Upper lobe of right lung (tissue), 1 donor: ENCODE measurements at regions not wholly inside any gene's neighbourhood (a gene's known extent, or its start where the extent isn't known, plus 50 kb on each side); places are given as distances from the start of the nearest gene placed in this dataset.

Experiments
- ATAC-seq: fragments of 200-7000 bp; cut with Tn5 transposase; one replicate; pipeline ENCODE4 v1.9.1; 2020; ENCODE audit warnings: mild to moderate bottlenecking, moderate library complexity
- DNase-seq: peaks from one replicate; pipeline ENCODE4 v3.0.0-alpha.2; 2020
- H3K27ac ChIP-seq: fragments of 200-600 bp; one replicate; pipeline ENCODE4 v1.8.0; 2022
- H3K27me3 ChIP-seq: fragments of 200-600 bp; one replicate; pipeline ENCODE4 v1.8.0; 2022; ENCODE audit warnings: mild to moderate bottlenecking
- H3K36me3 ChIP-seq: fragments of 200-600 bp; one replicate; pipeline ENCODE4 v1.8.0; 2022
- H3K4me1 ChIP-seq: fragments of 200-600 bp; one replicate; pipeline ENCODE4 v1.8.0; 2022
- H3K4me3 ChIP-seq: fragments of 200-600 bp; one replicate; pipeline ENCODE4 v1.8.0; 2022; ENCODE audit warnings: mild to moderate bottlenecking
- H3K9me3 ChIP-seq: fragments of 200-600 bp; one replicate; pipeline ENCODE4 v1.8.0; 2022
- CTCF ChIP-seq: fragments of 200-600 bp; IDR thresholded peaks from one replicate; pipeline ENCODE4 v1.8.0; 2022; ENCODE audit warnings: antibody characterized with exemption
- intact Hi-C: fragments of 100-400 bp; cut with DNase I; formaldehyde crosslinking; loops from one replicate; pipeline ENCODE4 v1.11.0; 2022
- donor health status: DM: no; HTN: yes; CAD: no; lungs with severe emphysema.

- Histone ChIP-seq H3K4me3 (no peak overlapping the region), H3K4me1 (no peaks in the 10 kb centered on the region), H3K27me3 (no peaks in the 10 kb centered on the region), H3K9me3 (no peaks in the 10 kb centered on the region), H3K27ac (no peak overlapping the region), H3K36me3 (no peaks in the 10 kb centered on the region)
- TF ChIP-seq CTCF: no peak
- ATAC-seq: no peak
- intact Hi-C loops: no loop called here
- no peak for DNase-seq
Measured at GRCh38 chr17:70896843-70897242, 727.5 kb downstream of the KCNJ2 start.

GRCh38 chr17:70897446-70897845, 728.1 kb downstream of the KCNJ2 start:
- intact Hi-C loops: no loop called here
- no peak for TF ChIP-seq CTCF
- ATAC-seq: no peak
- Histone ChIP-seq H3K9me3 (no peaks in the 10 kb centered on the region), H3K27ac (no peak overlapping the region), H3K27me3 (no peaks in the 10 kb centered on the region), H3K4me1 (no peaks in the 10 kb centered on the region), H3K36me3 (no peaks in the 10 kb centered on the region), H3K4me3 (no peak overlapping the region)
- no peak for DNase-seq

- no peak for TF ChIP-seq CTCF
- Histone ChIP-seq H3K4me1 (no peaks in the 10 kb centered on the region), H3K4me3 (no peak overlapping the region), H3K36me3 (no peaks in the 10 kb centered on the region), H3K9me3 (no peaks in the 10 kb centered on the region), H3K27me3 (no peaks in the 10 kb centered on the region), H3K27ac (no peak overlapping the region)
- intact Hi-C loops: no loop called here
- no peak for DNase-seq
- ATAC-seq: no peak
Measured at GRCh38 chr17:70901870-70902269, 732.5 kb downstream of the KCNJ2 start.

- H3K9me3 ChIP-seq: no peaks in the 10 kb centered on the region
- H3K36me3 ChIP-seq: no peaks in the 10 kb centered on the region
- intact Hi-C loops: no loop called here
- ATAC-seq (peak; percentile 29), DNase-seq (no peak)
- no peaks in the 10 kb centered on the region for H3K4me1 ChIP-seq
- TF ChIP-seq CTCF: no peak
- H3K27me3 ChIP-seq: no peaks in the 10 kb centered on the region
- no peak overlapping the region for H3K4me3 ChIP-seq
- H3K27ac ChIP-seq: peak overlapping the region; percentile 1
Measured at GRCh38 chr17:70905796-70906195, 736.5 kb downstream of the KCNJ2 start.

- intact Hi-C loops: no loop called here
- H3K36me3 ChIP-seq: no peaks in the 10 kb centered on the region
- H3K27me3 ChIP-seq: no peaks in the 10 kb centered on the region
- DNase-seq: no peak
- H3K9me3 ChIP-seq: no peaks in the 10 kb centered on the region
- H3K27ac ChIP-seq: no peak overlapping the region
- H3K4me3 ChIP-seq: no peak overlapping the region
- no peak for TF ChIP-seq CTCF
- H3K4me1 ChIP-seq: no peaks in the 10 kb centered on the region
- no peak for ATAC-seq
Measured at GRCh38 chr17:70906808-70907207, 737.5 kb downstream of the KCNJ2 start.
